GM12873 (cell line): ENCODE measurements at regions not wholly inside any gene's neighbourhood (a gene's known extent, or its start where the extent isn't known, plus 50 kb on each side); places are given as distances from the start of the nearest gene placed in this dataset.

ENCODE experiments used
- CTCF ChIP-seq: IDR thresholded peaks from 2 replicates; pipeline ENCODE4 v1.5.1; 2012; ENCODE audit warnings: low read depth, mild to moderate bottlenecking, moderate library complexity, low read length, control low read depth; ENCODE audit not compliant: insufficient read depth; ENCODE audit errors: missing control alignments

DNA sequence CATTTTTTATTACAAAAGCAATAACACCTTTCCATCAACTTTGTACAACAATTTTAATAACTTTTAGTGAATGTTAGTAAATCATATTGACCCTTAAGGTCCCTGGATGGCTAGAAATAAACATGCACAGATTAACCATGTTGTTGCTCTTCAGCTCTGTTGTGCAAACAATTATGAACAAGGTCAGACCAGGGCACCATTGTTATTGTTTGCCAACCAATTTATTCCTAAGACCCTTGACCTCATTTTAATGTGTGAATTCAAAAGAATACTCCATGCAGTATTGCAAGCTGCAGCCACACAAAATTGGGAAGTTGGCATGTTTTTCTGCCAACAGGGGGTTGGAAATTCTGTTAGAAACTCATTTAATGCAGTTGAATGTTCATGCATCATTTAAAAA is 426.6 kb upstream of the MAP3K7 start:
- TF ChIP-seq CTCF, result no peak

DNA sequence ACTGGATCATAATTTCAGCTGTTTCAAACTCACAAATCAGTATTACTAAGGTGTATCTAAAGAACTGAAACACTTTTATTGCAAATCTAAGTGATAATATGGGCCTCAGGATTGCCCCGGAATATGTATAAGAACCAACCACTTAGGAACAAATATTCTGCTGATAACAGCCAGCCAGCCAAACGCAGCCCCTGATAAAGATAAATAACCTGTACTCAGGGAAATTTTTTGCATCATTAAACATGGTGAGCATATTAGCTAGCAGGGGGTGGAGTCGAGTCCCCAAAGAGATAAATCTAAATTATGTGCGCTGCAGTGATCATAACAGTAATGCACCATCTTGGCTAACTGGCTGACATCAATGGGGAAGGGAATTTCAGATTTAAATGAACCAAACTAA is 410.2 kb upstream of the MAP3K7 start:
- TF ChIP-seq CTCF, result no peak

- TF ChIP-seq CTCF, result no peak
These were observed 406.9 kb upstream of the MAP3K7 start for GRCh38 chr6:90993770-90994169.

DNA sequence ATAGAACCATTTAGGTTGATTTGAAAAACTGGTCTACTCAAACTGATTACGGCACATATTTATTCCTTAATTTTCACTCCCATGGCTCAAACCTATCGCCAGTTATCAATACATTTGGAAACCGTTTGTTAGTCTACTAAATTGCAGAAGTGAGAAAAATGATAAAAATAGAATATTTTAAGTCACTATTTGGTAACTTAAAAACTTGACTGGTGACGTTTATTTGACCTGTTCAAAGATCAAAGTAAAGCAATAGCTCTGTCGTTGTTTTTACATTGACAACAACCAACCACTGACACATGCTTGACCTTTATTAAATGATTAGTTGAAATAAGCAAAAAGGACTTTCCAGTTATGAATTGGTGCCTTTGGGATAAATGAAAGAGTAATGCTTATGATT is 402.9 kb upstream of the MAP3K7 start:
- no peak for TF ChIP-seq CTCF

GRCh38 chr6:90984066-90984465 is 397.2 kb upstream of the MAP3K7 start:
- no peak for TF ChIP-seq CTCF

- TF ChIP-seq CTCF, result no peak
These were observed 396.6 kb upstream of the MAP3K7 start for GRCh38 chr6:90983462-90983861.

- no peak for TF ChIP-seq CTCF
These were observed 395.7 kb upstream of the MAP3K7 start for GRCh38 chr6:90982581-90982980.

GRCh38 chr6:90982051-90982450 is 395.2 kb upstream of the MAP3K7 start:
- TF ChIP-seq CTCF, result peak; percentile 11
